ENCODE measurements at regions not wholly inside any gene's neighbourhood (a gene's known extent, or its start where the extent isn't known, plus 50 kb on each side); places are given as distances from the start of the nearest gene placed in this dataset.

GRCh38 chr10:118818621-118819221 is 64.0 kb upstream of the CACUL1 start:
- Histone ChIP-seq H3K9me2 (replicated peaks; ENCODE audit: insufficient read depth, low read length) (no peaks in the 10 kb centered on the region), H3F3A (ENCODE audit: insufficient read depth) (no peaks in the 10 kb centered on the region), H2AFZ (ENCODE audit: low read depth, low read length, severe bottlenecking) (no peak overlapping the region), H3K79me2 (ENCODE audit: insufficient read depth, low read length) (no peaks in the 10 kb centered on the region), H3K4me2 (ENCODE audit: low read depth, low read length, poor library complexity, severe bottlenecking) (no peak overlapping the region), H3K9me3 (ENCODE audit: insufficient read depth, low read length) (no peaks in the 10 kb centered on the region), H3K36me3 (ENCODE audit: low read length) (no peaks in the 10 kb centered on the region), H3K9ac (ENCODE audit: low read length) (no peak overlapping the region), H3K27me3 (ENCODE audit: low read length) (no peaks in the 10 kb centered on the region), H4K20me1 (ENCODE audit: low read depth, low read length) (no peaks in the 10 kb centered on the region), H3K4me3 (ENCODE audit: insufficient read depth, low read length, poor library complexity, severe bottlenecking) (no peak overlapping the region), H3K27ac (ENCODE audit: low read depth, low read length) (no peak overlapping the region)
- no peak for TF ChIP-seq EZH2phosphoT487 (conservative IDR thresholded peaks at IDR 0.05; ENCODE audit: low read length)
- no peak for TF ChIP-seq CTCF (IDR thresholded peaks at IDR 0.05; ENCODE audit: insufficient read depth, low read length, poor library complexity, severe bottlenecking)

DNA sequence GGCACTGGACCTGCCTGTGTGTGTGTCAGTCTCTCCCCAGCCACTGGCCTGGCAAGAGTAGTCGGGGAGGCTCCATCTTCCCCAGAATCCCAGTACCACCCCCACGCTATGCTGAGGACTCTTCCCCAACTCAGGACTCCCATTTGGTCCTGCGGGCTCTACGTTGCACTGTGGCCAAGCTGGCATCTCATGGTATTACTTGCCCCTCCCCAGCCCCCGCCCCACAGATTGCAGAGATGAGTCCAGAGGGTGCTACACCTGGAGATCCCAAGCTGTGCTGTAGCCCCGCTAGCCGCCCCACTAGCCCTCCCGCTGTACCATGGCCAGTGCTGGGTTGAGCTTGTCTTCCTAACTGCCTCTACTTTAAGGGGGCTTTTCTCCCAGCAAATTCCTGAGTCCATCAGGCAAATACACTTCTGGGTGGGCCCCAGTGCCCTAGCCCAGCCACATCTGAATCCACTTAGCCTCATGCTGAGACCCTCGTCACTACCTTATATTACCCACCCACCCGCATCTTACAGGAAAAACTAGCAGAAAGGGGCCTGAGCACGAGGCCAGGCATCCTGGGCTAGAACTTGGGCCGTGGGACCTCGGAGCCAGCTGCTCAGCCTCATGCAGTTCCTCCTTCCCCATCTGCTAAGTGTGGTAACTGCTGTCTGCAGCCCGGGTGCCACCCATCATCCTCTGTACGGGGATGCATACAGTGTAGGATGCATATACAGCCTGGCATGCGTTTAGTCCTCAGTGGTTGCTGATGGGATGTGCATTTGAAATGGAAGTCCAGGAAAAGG is 65.8 kb upstream of the CACUL1 start:
- Histone ChIP-seq H3K79me2 (ENCODE audit: insufficient read depth, low read length) (no peaks in the 10 kb centered on the region), H3K9me3 (ENCODE audit: insufficient read depth, low read length) (no peaks in the 10 kb centered on the region), H3K4me2 (ENCODE audit: low read depth, low read length, poor library complexity, severe bottlenecking) (no peak overlapping the region), H3K4me3 (ENCODE audit: insufficient read depth, low read length, poor library complexity, severe bottlenecking) (no peak overlapping the region), H3K27ac (ENCODE audit: low read depth, low read length) (no peak overlapping the region), H3F3A (ENCODE audit: insufficient read depth) (no peaks in the 10 kb centered on the region), H4K20me1 (ENCODE audit: low read depth, low read length) (no peaks in the 10 kb centered on the region), H3K36me3 (ENCODE audit: low read length) (no peaks in the 10 kb centered on the region), H2AFZ (ENCODE audit: low read depth, low read length, severe bottlenecking) (no peak overlapping the region), H3K27me3 (ENCODE audit: low read length) (no peaks in the 10 kb centered on the region), H3K9me2 (replicated peaks; ENCODE audit: insufficient read depth, low read length) (no peaks in the 10 kb centered on the region), H3K9ac (ENCODE audit: low read length) (no peak overlapping the region)
- TF ChIP-seq CTCF (IDR thresholded peaks at IDR 0.05; ENCODE audit: insufficient read depth, low read length, poor library complexity, severe bottlenecking) = no peak

- H3K9ac ChIP-seq (ENCODE audit: low read length) = no peak overlapping the region
- TF ChIP-seq EZH2phosphoT487 (conservative IDR thresholded peaks at IDR 0.05; ENCODE audit: low read length) (no peak), CTCF (IDR thresholded peaks at IDR 0.05; ENCODE audit: insufficient read depth, low read length, poor library complexity, severe bottlenecking) (no peak)
- H3K79me2 ChIP-seq (ENCODE audit: insufficient read depth, low read length) = no peaks in the 10 kb centered on the region
- no peak overlapping the region for H3K4me3 ChIP-seq (ENCODE audit: insufficient read depth, low read length, poor library complexity, severe bottlenecking)
- no peak overlapping the region for H3K27ac ChIP-seq (ENCODE audit: low read depth, low read length)
- H3K9me2 ChIP-seq (replicated peaks; ENCODE audit: insufficient read depth, low read length) = no peaks in the 10 kb centered on the region
- no peaks in the 10 kb centered on the region for H4K20me1 ChIP-seq (ENCODE audit: low read depth, low read length)
- H3K27me3 ChIP-seq (ENCODE audit: low read length) = no peaks in the 10 kb centered on the region
- H3K36me3 ChIP-seq (ENCODE audit: low read length) = no peaks in the 10 kb centered on the region
- H3K4me2 ChIP-seq (ENCODE audit: low read depth, low read length, poor library complexity, severe bottlenecking) = no peak overlapping the region
- no peaks in the 10 kb centered on the region for H3F3A ChIP-seq (ENCODE audit: insufficient read depth)
- no peaks in the 10 kb centered on the region for H3K9me3 ChIP-seq (ENCODE audit: insufficient read depth, low read length)
- H2AFZ ChIP-seq (ENCODE audit: low read depth, low read length, severe bottlenecking) = no peak overlapping the region
These were observed 68.6 kb upstream of the CACUL1 start for GRCh38 chr10:118823256-118823907.

All from SU-DHL-6 (cell line).